Testis (tissue), 2 donors: ENCODE measurements at regions not wholly inside any gene's neighbourhood (a gene's known extent, or its start where the extent isn't known, plus 50 kb on each side); places are given as distances from the start of the nearest gene placed in this dataset.

Source experiments
- DNase-seq: peaks from one replicate; pipeline ENCODE4 v3.0.0-alpha.2; 2019
- H3K27ac ChIP-seq, 2 donors: fragments of 200-600 bp; sonication (generic); one replicate each; pipeline ENCODE4 v1.5.1; 2019
- H3K27me3 ChIP-seq: fragments of 200-600 bp; sonication (generic); one replicate; pipeline ENCODE4 v1.5.1; 2019
- H3K36me3 ChIP-seq: fragments of 200-600 bp; sonication (generic); one replicate; pipeline ENCODE4 v1.5.1; 2017; ENCODE audit warnings: low read depth; ENCODE audit errors: missing control alignments
- H3K4me1 ChIP-seq: fragments of 200-600 bp; sonication (generic); one replicate; pipeline ENCODE4 v1.5.1; 2019
- H3K4me3 ChIP-seq, 2 donors: fragments of 200-600 bp; sonication (generic); one replicate each; pipeline ENCODE4 v1.5.1; 2017 to 2019
- H3K9me3 ChIP-seq: fragments of 200-600 bp; sonication (generic); one replicate; pipeline ENCODE4 v1.5.1; 2017
- POLR2A ChIP-seq: fragments of 450-650 bp; IDR thresholded peaks from one replicate; pipeline ENCODE4 v1.6.1; 2017; ENCODE audit warnings: antibody characterized with exemption, mild to moderate bottlenecking, moderate library complexity
- WGBS, 2 donors: methylation state at CpG; one replicate each; pipeline ENCODE4 v1.1.5; 2018; 5-methylcytosine and 5-hydroxymethylcytosine counted together
- intact Hi-C: fragments of 100-400 bp; cut with DNase I; formaldehyde crosslinking; loops from one replicate; pipeline ENCODE4 v1.15.1; 2023; ENCODE audit warnings: low total_unique reads
- TF ChIP-seq, protein P1 (sequence below), 3 experiments: fragments of 450-650 bp in 2 of 3; fragments of 200-600 bp in 1 of 3; sonication (generic) in 1 of 3; IDR thresholded peaks; one replicate each; pipeline ENCODE4 v1.5.1; 2016 to 2019; ENCODE audit warnings: antibody characterized with exemption in 3 of 3, mild to moderate bottlenecking in 2 of 3, moderate library complexity in 1 of 3

DNA sequence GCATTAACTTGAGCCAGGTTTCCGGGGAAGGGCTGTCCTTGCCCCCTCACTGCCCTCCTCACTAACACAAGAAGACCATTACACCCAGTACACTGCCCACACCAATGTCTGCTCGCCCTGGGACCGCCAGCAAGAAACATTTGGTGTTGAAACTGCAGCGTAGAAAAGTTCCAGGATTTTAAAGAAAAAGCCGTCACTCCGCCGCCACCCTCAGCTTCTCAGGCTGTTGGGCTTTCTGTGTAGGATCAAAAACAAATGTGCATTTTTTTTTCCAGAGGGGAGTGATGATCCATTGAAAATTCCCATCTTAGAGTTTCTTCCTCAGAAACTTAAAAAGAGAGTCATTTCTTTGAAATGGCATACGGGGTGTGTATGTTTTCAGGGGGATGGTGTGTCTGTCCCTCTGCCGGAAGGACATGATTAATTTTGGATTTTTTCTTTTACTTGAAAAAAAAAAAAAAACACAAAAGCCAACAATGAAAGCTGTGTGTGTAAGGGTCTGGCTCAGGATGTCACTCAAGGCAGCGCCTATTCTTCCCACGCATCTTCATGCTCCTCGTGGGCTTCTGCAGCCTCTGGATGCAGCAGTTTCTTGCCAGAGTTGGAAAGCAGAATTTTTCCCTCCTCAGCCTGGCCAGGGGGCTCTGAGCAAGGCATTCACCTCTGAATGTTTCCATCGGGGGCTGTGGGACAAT lies 184.9 kb downstream of the GLI2 start:
- intact Hi-C loops: no loop called here
- Histone ChIP-seq H3K36me3 (no peaks in the 10 kb centered on the region), H3K4me3 (no peak overlapping the region), H3K9me3 (no peaks in the 10 kb centered on the region), H3K27me3 (no peaks in the 10 kb centered on the region), H3K4me1 (peaks cover 31% of the 10 kb centered on the region), H3K27ac (no peak overlapping the region)
- no peak for TF ChIP-seq POLR2A
- TF ChIP-seq, protein P1, sequence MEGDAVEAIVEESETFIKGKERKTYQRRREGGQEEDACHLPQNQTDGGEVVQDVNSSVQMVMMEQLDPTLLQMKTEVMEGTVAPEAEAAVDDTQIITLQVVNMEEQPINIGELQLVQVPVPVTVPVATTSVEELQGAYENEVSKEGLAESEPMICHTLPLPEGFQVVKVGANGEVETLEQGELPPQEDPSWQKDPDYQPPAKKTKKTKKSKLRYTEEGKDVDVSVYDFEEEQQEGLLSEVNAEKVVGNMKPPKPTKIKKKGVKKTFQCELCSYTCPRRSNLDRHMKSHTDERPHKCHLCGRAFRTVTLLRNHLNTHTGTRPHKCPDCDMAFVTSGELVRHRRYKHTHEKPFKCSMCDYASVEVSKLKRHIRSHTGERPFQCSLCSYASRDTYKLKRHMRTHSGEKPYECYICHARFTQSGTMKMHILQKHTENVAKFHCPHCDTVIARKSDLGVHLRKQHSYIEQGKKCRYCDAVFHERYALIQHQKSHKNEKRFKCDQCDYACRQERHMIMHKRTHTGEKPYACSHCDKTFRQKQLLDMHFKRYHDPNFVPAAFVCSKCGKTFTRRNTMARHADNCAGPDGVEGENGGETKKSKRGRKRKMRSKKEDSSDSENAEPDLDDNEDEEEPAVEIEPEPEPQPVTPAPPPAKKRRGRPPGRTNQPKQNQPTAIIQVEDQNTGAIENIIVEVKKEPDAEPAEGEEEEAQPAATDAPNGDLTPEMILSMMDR (IDR thresholded peaks at IDR 0.05): no peak
- 80% methylated on average over 13 of the region's 13 CpGs for WGBS, 2 donors
- no peak for DNase-seq

DNA sequence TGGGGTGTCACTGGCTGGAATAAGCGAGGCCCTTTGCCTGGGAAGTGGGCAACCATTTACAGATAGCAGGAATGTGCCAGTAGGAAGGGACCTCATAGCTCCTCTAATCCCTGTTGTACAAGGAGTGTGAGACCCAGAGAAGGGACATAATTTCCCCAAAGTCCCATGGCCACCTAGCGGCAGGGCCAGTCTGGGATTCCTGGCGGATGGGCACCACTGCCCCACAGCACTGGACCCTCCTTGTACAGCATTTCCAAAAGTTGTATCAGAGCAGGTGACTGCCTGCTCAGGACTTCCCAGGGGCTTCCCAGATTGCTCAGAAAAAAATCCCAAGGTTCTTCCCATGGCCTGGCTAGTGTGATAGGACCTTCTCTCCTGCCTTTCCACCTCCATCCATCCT lies 185.8 kb downstream of the GLI2 start:
- Histone ChIP-seq H3K36me3 (no peaks in the 10 kb centered on the region), H3K9me3 (no peaks in the 10 kb centered on the region), H3K27ac (no peak overlapping the region), H3K4me1 (peaks cover 22% of the 10 kb centered on the region), H3K27me3 (no peaks in the 10 kb centered on the region), H3K4me3 (no peak overlapping the region)
- no peak for TF ChIP-seq POLR2A
- TF ChIP-seq, protein P1 (IDR thresholded peaks at IDR 0.05): no peak
- WGBS, 2 donors: 96 to 100% methylated on average over 3 of the region's 3 CpGs
- intact Hi-C loops: no loop called here
- DNase-seq: no peak

DNA sequence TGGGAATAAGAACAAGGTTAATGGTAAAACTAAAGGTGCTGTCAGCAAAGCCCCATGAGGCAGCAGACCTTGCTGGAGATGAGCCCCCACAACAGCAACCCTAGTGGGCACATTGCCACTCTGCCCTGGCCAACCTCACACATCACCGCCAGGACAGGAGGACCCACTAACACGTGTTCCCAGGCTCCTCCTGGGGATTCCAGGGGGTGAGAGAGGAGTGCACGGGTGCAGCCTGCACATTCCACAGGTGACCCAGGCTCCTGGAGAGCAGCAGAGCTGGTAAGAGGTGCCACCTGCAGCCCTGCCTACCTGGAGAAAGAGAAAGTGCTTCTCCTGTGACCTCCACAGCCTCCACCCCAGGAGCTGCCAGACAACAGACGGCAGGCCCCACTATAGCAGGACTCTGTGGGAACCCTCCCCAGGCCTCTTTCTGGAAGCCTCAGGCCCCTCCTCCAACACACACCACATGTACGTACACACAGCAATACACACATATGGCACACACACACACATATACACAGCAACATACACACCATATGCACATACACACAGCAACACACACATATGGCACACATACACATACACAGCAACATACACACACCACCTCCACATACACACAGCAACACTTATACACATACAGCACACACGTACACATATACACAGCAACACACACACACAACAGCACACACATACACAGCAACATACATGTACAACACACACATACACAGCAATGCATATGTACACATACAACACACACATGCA lies 187.1 kb downstream of the GLI2 start:
- WGBS, 2 donors: 88 to 92% methylated on average over 5 to 6 of the region's 6 CpGs
- no peak for TF ChIP-seq POLR2A
- TF ChIP-seq, protein P1 (IDR thresholded peaks at IDR 0.05): no peak
- Histone ChIP-seq H3K9me3 (no peaks in the 10 kb centered on the region), H3K4me3 (no peak overlapping the region), H3K27ac (no peak overlapping the region), H3K27me3 (no peaks in the 10 kb centered on the region), H3K36me3 (no peaks in the 10 kb centered on the region), H3K4me1 (peaks cover 10% of the 10 kb centered on the region)
- intact Hi-C loops: no loop called here
- DNase-seq: no peak

DNA sequence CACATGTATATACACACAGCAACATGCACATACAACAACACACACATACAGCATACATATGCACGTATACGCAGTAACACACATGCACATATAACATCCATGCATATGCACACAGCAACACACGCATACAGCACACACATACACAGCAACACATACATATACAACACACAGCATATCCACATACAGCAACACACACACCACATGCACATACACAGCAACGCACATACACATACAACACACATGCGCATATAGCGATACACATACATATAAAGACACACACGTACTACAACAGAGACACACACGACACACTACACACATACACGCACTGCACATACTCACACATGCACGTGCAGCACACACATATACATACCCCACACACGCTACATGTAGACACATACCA lies 187.8 kb downstream of the GLI2 start:
- intact Hi-C loops: no loop called here
- no peak overlapping the region for H3K4me3 ChIP-seq
- H3K27ac ChIP-seq: no peak overlapping the region
- H3K27me3 ChIP-seq: no peaks in the 10 kb centered on the region
- H3K36me3 ChIP-seq: no peaks in the 10 kb centered on the region
- no peaks in the 10 kb centered on the region for H3K9me3 ChIP-seq
- TF ChIP-seq POLR2A: no peak
- TF ChIP-seq, protein P1 (IDR thresholded peaks at IDR 0.05): no peak
- 93 to 96% methylated on average over 11 of the region's 11 CpGs for WGBS, 2 donors
- DNase-seq: no peak
- peaks cover 5% of the 10 kb centered on the region for H3K4me1 ChIP-seq
